ENCODE measurements at regions not wholly inside any gene's neighbourhood (a gene's known extent, or its start where the extent isn't known, plus 50 kb on each side); places are given as distances from the start of the nearest gene placed in this dataset.
A peak's percentile ranks its signal among the peaks of the same experiment; 100 is the strongest.

GRCh38 chr6:98498866-98499265 is 335.5 kb upstream of the POU3F2 start:
- Mint-ChIP-seq H3K9me3 (peaks cover 0 to 3% (median 0%) of the 10 kb centered on the region in 3 donors), H3K27me3 (no peaks in the 10 kb centered on the region), H3K27ac (no peak overlapping the region), H3K4me1 (no peaks in the 10 kb centered on the region), H3K4me3 (no peak overlapping the region), H3K36me3 (no peaks in the 10 kb centered on the region)

GRCh38 chr6:98514073-98514720 is 320.2 kb upstream of the POU3F2 start:
- Mint-ChIP-seq H3K36me3 (no peaks in the 10 kb centered on the region), H3K4me1 (no peaks in the 10 kb centered on the region), H3K4me3 (no peak overlapping the region), H3K9me3 (peaks cover 0 to 7% (median 3%) of the 10 kb centered on the region in 3 donors), H3K27ac (no peak overlapping the region), H3K27me3 (no peaks in the 10 kb centered on the region)

- no peaks in the 10 kb centered on the region for H3K36me3 Mint-ChIP-seq
- no peak overlapping the region for H3K27ac Mint-ChIP-seq
- H3K27me3 Mint-ChIP-seq = no peaks in the 10 kb centered on the region
- no peak overlapping the region for H3K4me3 Mint-ChIP-seq
- peaks cover 0 to 7% (median 3%) of the 10 kb centered on the region in 3 donors for H3K9me3 Mint-ChIP-seq
- no peaks in the 10 kb centered on the region for H3K4me1 Mint-ChIP-seq
These were observed 319.6 kb upstream of the POU3F2 start for GRCh38 chr6:98514796-98515195.

GRCh38 chr6:98516206-98516605 is 318.2 kb upstream of the POU3F2 start:
- H3K27me3 Mint-ChIP-seq = no peaks in the 10 kb centered on the region
- H3K9me3 Mint-ChIP-seq = peaks cover 0 to 7% (median 6%) of the 10 kb centered on the region in 3 donors

GRCh38 chr6:98516866-98517265 is 317.5 kb upstream of the POU3F2 start:
- no peak overlapping the region for H3K4me3 Mint-ChIP-seq
- no peaks in the 10 kb centered on the region for H3K27me3 Mint-ChIP-seq
- H3K27ac Mint-ChIP-seq = no peak overlapping the region
- H3K4me1 Mint-ChIP-seq = no peaks in the 10 kb centered on the region
- H3K9me3 Mint-ChIP-seq = peaks cover 0 to 7% (median 6%) of the 10 kb centered on the region in 3 donors
- H3K36me3 Mint-ChIP-seq = peaks cover under 1% of the 10 kb centered on the region

More at GRCh38 chr6:98516206-98516605, 318.2 kb upstream of the POU3F2 start:
- H3K4me3 Mint-ChIP-seq = no peak overlapping the region
- H3K27ac Mint-ChIP-seq = no peak overlapping the region
- H3K36me3 Mint-ChIP-seq = no peaks in the 10 kb centered on the region
- no peaks in the 10 kb centered on the region for H3K4me1 Mint-ChIP-seq

- Mint-ChIP-seq H3K27ac (no peak overlapping the region), H3K27me3 (no peaks in the 10 kb centered on the region), H3K4me3 (no peak overlapping the region)
These were observed 308.5 kb upstream of the POU3F2 start for GRCh38 chr6:98525860-98526259.

GRCh38 chr6:98526465-98526864 is 307.9 kb upstream of the POU3F2 start:
- Mint-ChIP-seq H3K9me3 (no peaks in the 10 kb centered on the region), H3K36me3 (peaks cover 2% of the 10 kb centered on the region), H3K4me1 (no peaks in the 10 kb centered on the region)

More at GRCh38 chr6:98525860-98526259, 308.5 kb upstream of the POU3F2 start:
- Mint-ChIP-seq H3K9me3 (peaks cover 0 to 1% (median 0%) of the 10 kb centered on the region in 3 donors), H3K36me3 (peaks cover 2% of the 10 kb centered on the region), H3K4me1 (no peaks in the 10 kb centered on the region)

GRCh38 chr6:98529364-98529763 is 305.0 kb upstream of the POU3F2 start:
- Mint-ChIP-seq H3K4me1 (no peaks in the 10 kb centered on the region), H3K27ac (no peak overlapping the region), H3K9me3 (peaks cover 0 to 2% (median 0%) of the 10 kb centered on the region in 3 donors), H3K4me3 (no peak overlapping the region), H3K36me3 (no peaks in the 10 kb centered on the region), H3K27me3 (no peaks in the 10 kb centered on the region)

More at GRCh38 chr6:98526465-98526864, 307.9 kb upstream of the POU3F2 start:
- no peak overlapping the region for H3K4me3 Mint-ChIP-seq
- no peak overlapping the region for H3K27ac Mint-ChIP-seq
- H3K27me3 Mint-ChIP-seq = no peaks in the 10 kb centered on the region

GRCh38 chr6:98530732-98531131 is 303.6 kb upstream of the POU3F2 start:
- Mint-ChIP-seq H3K27me3 (no peaks in the 10 kb centered on the region), H3K36me3 (no peaks in the 10 kb centered on the region), H3K27ac (no peak overlapping the region), H3K4me1 (no peaks in the 10 kb centered on the region), H3K9me3 (peaks cover 0 to 6% (median 0%) of the 10 kb centered on the region in 3 donors), H3K4me3 (no peak overlapping the region)

- Mint-ChIP-seq H3K9me3 (peaks cover 0 to 6% (median 0%) of the 10 kb centered on the region in 3 donors), H3K36me3 (no peaks in the 10 kb centered on the region), H3K27me3 (no peaks in the 10 kb centered on the region), H3K4me3 (no peak overlapping the region), H3K27ac (no peak overlapping the region), H3K4me1 (no peaks in the 10 kb centered on the region)
These were observed 302.4 kb upstream of the POU3F2 start for GRCh38 chr6:98532004-98532403.

- no peak overlapping the region for H3K27ac Mint-ChIP-seq
- no peaks in the 10 kb centered on the region for H3K27me3 Mint-ChIP-seq
- peak overlapping the region in 1 of 4 donors; percentile 46 for H3K4me3 Mint-ChIP-seq
- no peaks in the 10 kb centered on the region for H3K4me1 Mint-ChIP-seq
- peaks cover 0 to 7% (median 0%) of the 10 kb centered on the region in 3 donors for H3K9me3 Mint-ChIP-seq
- no peaks in the 10 kb centered on the region for H3K36me3 Mint-ChIP-seq
These were observed 294.6 kb upstream of the POU3F2 start for GRCh38 chr6:98539741-98540140.

GRCh38 chr6:98546376-98546775 is 288.0 kb upstream of the POU3F2 start:
- Mint-ChIP-seq H3K36me3 (no peaks in the 10 kb centered on the region), H3K4me1 (no peaks in the 10 kb centered on the region), H3K27ac (no peak overlapping the region), H3K27me3 (peaks cover 2% of the 10 kb centered on the region), H3K9me3 (no peaks in the 10 kb centered on the region), H3K4me3 (no peak overlapping the region)

- no peaks in the 10 kb centered on the region for H3K4me1 Mint-ChIP-seq
- H3K27ac Mint-ChIP-seq = no peak overlapping the region
These were observed 287.2 kb upstream of the POU3F2 start for GRCh38 chr6:98547151-98547550.

GRCh38 chr6:98547634-98548033 is 286.7 kb upstream of the POU3F2 start:
- Mint-ChIP-seq H3K36me3 (no peaks in the 10 kb centered on the region), H3K4me1 (no peaks in the 10 kb centered on the region), H3K27ac (no peak overlapping the region), H3K27me3 (peaks cover 2% of the 10 kb centered on the region), H3K4me3 (no peak overlapping the region), H3K9me3 (no peaks in the 10 kb centered on the region)

More at GRCh38 chr6:98547151-98547550, 287.2 kb upstream of the POU3F2 start:
- Mint-ChIP-seq H3K4me3 (no peak overlapping the region), H3K27me3 (peaks cover 2% of the 10 kb centered on the region), H3K36me3 (no peaks in the 10 kb centered on the region), H3K9me3 (no peaks in the 10 kb centered on the region)

GRCh38 chr6:98548301-98548700 is 286.1 kb upstream of the POU3F2 start:
- Mint-ChIP-seq H3K27ac (no peak overlapping the region), H3K9me3 (no peaks in the 10 kb centered on the region), H3K36me3 (no peaks in the 10 kb centered on the region), H3K4me1 (no peaks in the 10 kb centered on the region), H3K4me3 (no peak overlapping the region), H3K27me3 (peaks cover 2% of the 10 kb centered on the region)

GRCh38 chr6:98560418-98560817 is 274.0 kb upstream of the POU3F2 start:
- Mint-ChIP-seq H3K4me3 (no peak overlapping the region), H3K9me3 (no peaks in the 10 kb centered on the region), H3K27ac (no peak overlapping the region), H3K27me3 (no peaks in the 10 kb centered on the region), H3K4me1 (no peaks in the 10 kb centered on the region), H3K36me3 (no peaks in the 10 kb centered on the region)
